ENCODE measurements at regions not wholly inside any gene's neighbourhood (a gene's known extent, or its start where the extent isn't known, plus 50 kb on each side); places are given as distances from the start of the nearest gene placed in this dataset.
"Not testable (repeated sequence)": the region's sequence is repeated elsewhere in the genome, so short reads cannot be mapped to it uniquely, and the experiment has no call there.

GRCh38 chr1:54474310-54475251, 68.4 kb upstream of the SSBP3 start:
- peak in 5 of 51 donors; percentile 9 to 21 (median 13) for DNase-seq

- no peak for DNase-seq
Observed at GRCh38 chr1:54471588-54471987, 65.4 kb upstream of the SSBP3 start.

GRCh38 chr1:54469444-54469843, 63.2 kb upstream of the SSBP3 start:
- DNase-seq, result not testable (repeated sequence)

- DNase-seq, result not testable (repeated sequence)
Observed at GRCh38 chr1:54468288-54469084, 62.3 kb upstream of the SSBP3 start.

GRCh38 chr1:54465351-54465811, 59.2 kb upstream of the SSBP3 start:
- DNase-seq, result peak in 7 of 51 donors; percentile 9 to 45 (median 21)

GRCh38 chr1:54464477-54465146, 58.4 kb upstream of the SSBP3 start:
- DNase-seq, result no peak

GRCh38 chr1:54464031-54464476, 57.9 kb upstream of the SSBP3 start:
- no peak for DNase-seq

GRCh38 chr1:54463259-54464030, 57.3 kb upstream of the SSBP3 start:
- no peak for DNase-seq

GRCh38 chr1:54462597-54463258, 56.5 kb upstream of the SSBP3 start:
- no peak for DNase-seq

- DNase-seq, result no peak
Observed at GRCh38 chr1:54461731-54462596, 55.8 kb upstream of the SSBP3 start.

GRCh38 chr1:54460861-54461387, 54.7 kb upstream of the SSBP3 start:
- no peak for DNase-seq

GRCh38 chr1:54460351-54460750, 54.2 kb upstream of the SSBP3 start:
- DNase-seq, result no peak

- no peak for DNase-seq
Observed at GRCh38 chr1:54459726-54460191, 53.6 kb upstream of the SSBP3 start.

GRCh38 chr1:54459140-54459539, 52.9 kb upstream of the SSBP3 start:
- DNase-seq, result no peak

GRCh38 chr1:54456921-54457529, 50.8 kb upstream of the SSBP3 start:
- DNase-seq, result no peak

- no peak for DNase-seq
Observed at GRCh38 chr1:54456361-54456760, 50.2 kb upstream of the SSBP3 start.

Measured in hypothalamus (tissue), 51 donors.